OCI-LY7 (cell line): ENCODE measurements at regions not wholly inside any gene's neighbourhood (a gene's known extent, or its start where the extent isn't known, plus 50 kb on each side); places are given as distances from the start of the nearest gene placed in this dataset.

Experiments used
- BruUV-seq: library from RNA; stranded (reverse); fragments of 400-500 nt; replicated peaks from 2 replicates; lab custom pipeline; 2021; lab: Mats Ljungman, UMichigan
- CTCF ChIA-PET: fragments of 300-600 bp; sonication (Branson Sonifier 250); formaldehyde crosslinking; loops from one replicate; lab custom pipeline; 2022; ENCODE audit warnings: antibody characterized with exemption; ENCODE audit not compliant: unreplicated experiment; lab: Charles Lee
- POLR2A ChIA-PET: fragments of 300-600 bp; sonication (Branson Sonifier 250); formaldehyde crosslinking; loops from one replicate; lab custom pipeline; 2022; ENCODE audit warnings: antibody characterized with exemption; lab: Charles Lee
- DNase-seq: peaks from one replicate; pipeline ENCODE4 v3.0.0-alpha.2; 2015; ENCODE audit warnings: low spot score
- H2AFZ ChIP-seq: fragments of 200-600 bp; sonication (generic), shearing (Covaris generic); 2 replicates; pipeline ENCODE4 v1.6.1; 2014; ENCODE audit warnings: mild to moderate bottlenecking, antibody characterized with exemption, low read length, moderate library complexity
- H3K27ac ChIP-seq: fragments of 200-600 bp; sonication (generic); 2 replicates; pipeline ENCODE4 v1.5.1; 2014; ENCODE audit warnings: mixed run types, low read depth, mild to moderate bottlenecking, moderate library complexity, low read length, inconsistent platforms; ENCODE audit not compliant: poor library complexity, severe bottlenecking
- H3K36me3 ChIP-seq: fragments of 200-600 bp; sonication (generic); 2 replicates; pipeline ENCODE4 v1.6.1; 2014; ENCODE audit warnings: mild to moderate bottlenecking, antibody characterized with exemption, low read length, moderate library complexity, mixed read lengths; ENCODE audit not compliant: insufficient read depth
- H3K4me1 ChIP-seq: fragments of 200-600 bp; sonication (generic); 2 replicates; pipeline ENCODE4 v1.5.1; 2014; ENCODE audit warnings: mild to moderate bottlenecking, low read length; ENCODE audit not compliant: insufficient read depth, poor library complexity, severe bottlenecking
- H3K4me2 ChIP-seq: fragments of 200-600 bp; sonication (generic); 2 replicates; pipeline ENCODE4 v1.6.1; 2014; ENCODE audit warnings: mild to moderate bottlenecking, low read length
- H3K4me3 ChIP-seq: fragments of 200-600 bp; sonication (generic); 2 replicates; pipeline ENCODE4 v1.5.1; 2014; ENCODE audit warnings: mild to moderate bottlenecking, low read depth, low read length; ENCODE audit not compliant: poor library complexity, severe bottlenecking
- H3K79me2 ChIP-seq: fragments of 200-600 bp; sonication (generic); 2 replicates; pipeline ENCODE4 v1.6.1; 2016; ENCODE audit warnings: low read depth, mild to moderate bottlenecking, low read length, moderate library complexity, mixed read lengths; ENCODE audit not compliant: insufficient read depth
- H3K9me2 ChIP-seq: fragments of 200-600 bp; sonication (generic); 2 replicates; pipeline ENCODE4 v1.6.1; 2016; ENCODE audit warnings: mild to moderate bottlenecking, low read length, mixed read lengths; ENCODE audit not compliant: insufficient read depth
- H3K9me3 ChIP-seq: fragments of 200-600 bp; sonication (generic); 2 replicates; pipeline ENCODE4 v1.6.1; 2014; ENCODE audit warnings: mild to moderate bottlenecking, mixed run types, low read length, mixed read lengths
- H4K20me1 ChIP-seq: fragments of 200-600 bp; sonication (generic); 2 replicates; pipeline ENCODE4 v1.6.1; 2014; ENCODE audit warnings: mild to moderate bottlenecking, antibody characterized with exemption, low read length, moderate library complexity, mixed read lengths; ENCODE audit not compliant: insufficient read depth
- CTCF ChIP-seq: fragments of 200-600 bp; sonication (generic); conservative IDR thresholded peaks from 2 replicates; pipeline ENCODE4 v1.5.1; 2014; ENCODE audit warnings: mild to moderate bottlenecking, antibody characterized with exemption, low read length, moderate library complexity, mixed read lengths
- EZH2phosphoT487 ChIP-seq: fragments of 200-600 bp; sonication (generic); IDR thresholded peaks from 2 replicates; pipeline ENCODE4 v1.6.1; 2018; ENCODE audit warnings: low read depth, borderline replicate concordance, mild to moderate bottlenecking, mixed run types, antibody characterized with exemption, low read length, moderate library complexity, mixed read lengths
- intact Hi-C: fragments of 100-400 bp; cut with micrococcal nuclease; formaldehyde crosslinking; loops from one replicate; pipeline ENCODE4 v1.10.0; 2022; ENCODE audit not compliant: unreplicated experiment

- TF ChIP-seq EZH2phosphoT487: no peak
- no peak for TF ChIP-seq CTCF
- Histone ChIP-seq H2AFZ (no peak overlapping the region), H3K9me2 (no peaks in the 10 kb centered on the region), H3K9me3 (no peaks in the 10 kb centered on the region), H3K4me2 (no peak overlapping the region), H3K4me1 (no peaks in the 10 kb centered on the region), H4K20me1 (no peaks in the 10 kb centered on the region), H3K36me3 (no peaks in the 10 kb centered on the region), H3K4me3 (no peak overlapping the region), H3K27ac (no peak overlapping the region), H3K79me2 (no peaks in the 10 kb centered on the region)
- intact Hi-C loops: no loop called here
- POLR2A ChIA-PET: interaction anchor here (1.0 kb wide), 1 partner anchor 15 kb away, joined by 3 read pairs; no protein-coding TSS in a partner anchor
- BruUV-seq: no TSS peak
- CTCF ChIA-PET: no interaction called here
- no peak for DNase-seq
Observed at GRCh38 chr5:121239951-121240350, 611.7 kb upstream of the FTMT start.

- ChIA-PET POLR2A (no interaction called here), CTCF (no interaction called here)
- H3K9me2 ChIP-seq: no peaks in the 10 kb centered on the region
- H3K79me2 ChIP-seq: no peaks in the 10 kb centered on the region
- H3K4me2 ChIP-seq: no peak overlapping the region
- no TSS peak for BruUV-seq
- no peak overlapping the region for H2AFZ ChIP-seq
- no peaks in the 10 kb centered on the region for H4K20me1 ChIP-seq
- no peak overlapping the region for H3K4me3 ChIP-seq
- no peak for TF ChIP-seq CTCF
- no peak for TF ChIP-seq EZH2phosphoT487
- DNase-seq: no peak
- intact Hi-C loops: no loop called here
- H3K36me3 ChIP-seq: no peaks in the 10 kb centered on the region
- H3K27ac ChIP-seq: no peak overlapping the region
- no peaks in the 10 kb centered on the region for H3K4me1 ChIP-seq
- H3K9me3 ChIP-seq: no peaks in the 10 kb centered on the region
Observed at GRCh38 chr5:121246971-121247370, 604.7 kb upstream of the FTMT start.

GRCh38 chr5:121251954-121252353 is 599.7 kb upstream of the FTMT start:
- no TSS peak for BruUV-seq
- no peak overlapping the region for H2AFZ ChIP-seq
- no peaks in the 10 kb centered on the region for H4K20me1 ChIP-seq
- no peak overlapping the region for H3K27ac ChIP-seq
- no peaks in the 10 kb centered on the region for H3K9me2 ChIP-seq
- no peak for DNase-seq
- H3K79me2 ChIP-seq: no peaks in the 10 kb centered on the region
- no peak overlapping the region for H3K4me2 ChIP-seq
- H3K36me3 ChIP-seq: no peaks in the 10 kb centered on the region
- no peak overlapping the region for H3K4me3 ChIP-seq
- H3K9me3 ChIP-seq: no peaks in the 10 kb centered on the region
- ChIA-PET CTCF (no interaction called here), POLR2A (interaction anchor here (0.5 to 1.2 kb wide), 4 partner anchors 9 to 142 kb away, joined by 3 to 5 read pairs (median 4); no protein-coding TSS in a partner anchor)
- no peak for TF ChIP-seq EZH2phosphoT487
- no peak for TF ChIP-seq CTCF
- no peaks in the 10 kb centered on the region for H3K4me1 ChIP-seq
- intact Hi-C loops: no loop called here
